Astrocyte of the hippocampus (primary cell): ENCODE measurements at regions not wholly inside any gene's neighbourhood (a gene's known extent, or its start where the extent isn't known, plus 50 kb on each side); places are given as distances from the start of the nearest gene placed in this dataset.
A peak's percentile ranks its signal among the peaks of the same experiment; 100 is the strongest.
"Not testable (repeated sequence)": the region's sequence is repeated elsewhere in the genome, so short reads cannot be mapped to it uniquely, and the experiment has no call there.

Experiments used
- DNase-seq: peaks from one replicate; pipeline ENCODE4 v3.0.0; 2011; ENCODE audit warnings: low read depth, low spot score

DNA sequence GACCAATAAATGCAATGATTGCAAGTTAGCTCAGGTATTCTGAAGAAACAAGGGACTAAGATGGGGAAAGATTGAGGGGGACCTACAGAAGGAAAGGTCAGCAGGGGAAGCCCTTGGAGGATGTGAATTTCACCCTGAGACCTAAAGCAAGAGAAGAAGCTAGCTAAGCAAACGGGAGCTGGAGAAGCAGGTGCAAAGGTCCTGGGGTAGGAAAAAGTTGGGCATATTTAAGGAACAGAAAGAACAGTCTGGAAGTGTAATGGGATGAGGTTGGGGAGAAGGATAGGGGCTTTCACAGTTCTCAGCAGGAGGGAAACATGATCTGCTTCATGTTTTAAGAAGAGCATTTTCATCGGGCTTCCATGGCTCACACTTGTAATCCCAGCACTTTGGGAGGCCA, 89.7 kb upstream of the SLC45A1 start:
- DNase-seq = no peak

DNA sequence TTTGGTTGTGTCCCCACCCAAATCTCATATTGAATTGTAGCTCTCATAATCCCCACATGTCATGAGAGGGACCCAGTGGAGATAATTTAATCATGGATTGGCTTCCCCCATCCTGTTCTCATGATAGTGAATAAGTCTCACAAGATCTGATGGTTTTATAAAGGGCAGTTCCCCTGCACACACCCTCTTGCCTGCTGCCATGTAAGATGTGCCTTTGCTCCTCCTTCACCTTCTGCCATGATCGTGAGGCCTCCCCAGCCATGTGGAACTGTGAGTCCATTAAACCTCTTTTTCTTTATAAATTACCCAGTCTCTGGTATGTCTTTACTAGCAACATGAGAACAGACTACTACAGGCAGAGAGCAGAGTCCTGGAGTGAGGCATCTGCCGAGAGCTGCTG, 90.2 kb upstream of the SLC45A1 start:
- DNase-seq = not testable (repeated sequence)

DNA sequence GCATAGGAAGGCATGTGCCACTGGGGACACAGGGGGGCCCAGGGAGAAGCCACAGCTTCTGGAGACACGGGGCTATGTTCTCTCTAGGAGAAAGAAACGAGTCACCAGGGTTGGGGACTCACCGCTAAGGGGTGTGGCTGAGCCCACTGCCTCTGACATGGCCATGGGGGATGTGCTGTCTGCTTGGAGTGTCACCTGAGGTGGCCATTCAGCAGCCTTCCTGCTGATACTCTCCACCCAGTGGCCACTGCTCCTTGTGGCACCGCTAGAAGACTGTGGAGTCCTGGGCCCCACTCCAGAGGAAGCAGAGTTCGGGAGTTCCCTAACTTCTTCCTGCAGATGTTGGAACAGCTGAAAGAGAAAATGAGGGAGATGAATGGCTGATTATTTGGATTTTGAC, 91.2 kb upstream of the SLC45A1 start:
- no peak for DNase-seq

DNA sequence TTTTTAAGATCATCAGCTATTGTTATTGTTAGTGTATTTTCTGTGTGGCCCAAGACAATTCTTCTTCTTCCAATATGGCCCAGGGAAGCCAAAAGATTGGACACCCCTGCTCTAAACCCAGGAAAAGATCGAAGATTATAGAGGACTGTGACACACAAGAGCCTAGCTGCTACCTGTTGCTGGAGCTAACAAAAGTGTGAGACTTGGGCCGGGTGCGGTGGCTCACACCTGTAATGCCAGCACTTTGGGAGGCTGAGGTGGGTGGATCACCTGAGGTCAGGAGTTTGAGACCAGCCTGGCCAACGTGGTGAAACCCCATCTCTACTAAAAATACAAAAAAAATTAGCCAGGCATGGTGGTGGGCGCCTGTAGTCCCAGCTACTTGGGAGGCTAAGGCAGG, 91.9 kb upstream of the SLC45A1 start:
- DNase-seq = not testable (repeated sequence)

DNA sequence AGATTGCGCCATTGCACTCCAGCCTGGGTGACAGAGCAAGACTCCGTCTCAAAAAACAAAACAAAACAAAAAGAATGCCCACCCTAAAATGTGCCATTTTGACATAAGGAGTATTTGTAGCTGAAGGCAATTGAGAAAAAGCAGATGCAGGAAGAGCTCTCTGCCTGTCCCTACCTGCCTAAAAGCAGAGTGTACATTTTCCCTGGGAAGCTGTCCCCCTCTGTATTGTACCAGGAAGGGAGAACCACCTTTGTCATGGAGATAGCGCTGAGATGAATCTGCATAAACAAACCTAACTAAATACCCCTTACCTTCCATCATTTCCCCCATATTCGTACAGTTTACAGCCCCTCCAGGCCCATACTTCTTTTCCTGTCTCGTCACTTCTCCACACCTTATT, 94.4 kb upstream of the SLC45A1 start:
- no peak for DNase-seq

DNA sequence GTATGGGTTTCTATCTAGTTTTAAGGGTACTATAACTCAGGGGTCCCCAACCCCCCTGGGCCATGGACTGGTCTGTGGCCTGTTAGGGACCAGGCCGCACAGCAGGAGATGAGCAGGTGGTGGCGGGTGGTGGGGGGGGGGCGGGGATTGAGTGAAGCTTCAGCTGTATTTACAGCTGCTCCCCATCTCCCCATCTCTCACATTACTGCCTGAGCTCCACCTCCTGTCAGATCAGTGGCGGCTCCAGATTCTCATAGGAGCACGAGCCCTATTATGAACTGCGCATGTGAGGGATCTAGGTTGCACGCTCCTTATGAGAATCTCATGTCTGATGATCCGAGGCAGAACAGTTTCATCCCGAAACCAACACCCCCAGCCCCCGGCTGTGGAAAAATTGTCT, 95.1 kb upstream of the SLC45A1 start:
- DNase-seq = no peak

DNA sequence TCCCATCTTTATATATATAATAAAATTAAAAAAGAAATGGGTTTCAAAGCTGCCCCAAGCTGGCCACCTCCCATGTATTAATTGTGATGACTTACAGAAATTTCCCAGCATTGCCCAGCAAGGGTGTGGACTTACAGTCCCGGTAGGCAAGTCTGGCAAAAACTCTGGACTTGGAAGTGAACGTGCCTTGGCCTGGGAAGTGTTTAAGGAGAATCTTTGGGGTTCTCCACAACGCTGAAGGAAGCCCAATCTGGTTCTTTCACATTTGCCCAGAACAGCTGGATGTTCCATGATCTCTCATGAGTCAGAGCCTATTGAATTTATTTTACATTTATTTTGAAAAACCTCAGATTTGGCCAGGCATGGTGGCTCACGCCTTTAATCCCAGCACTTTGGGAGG, 98.4 kb upstream of the SLC45A1 start:
- no peak for DNase-seq

DNA sequence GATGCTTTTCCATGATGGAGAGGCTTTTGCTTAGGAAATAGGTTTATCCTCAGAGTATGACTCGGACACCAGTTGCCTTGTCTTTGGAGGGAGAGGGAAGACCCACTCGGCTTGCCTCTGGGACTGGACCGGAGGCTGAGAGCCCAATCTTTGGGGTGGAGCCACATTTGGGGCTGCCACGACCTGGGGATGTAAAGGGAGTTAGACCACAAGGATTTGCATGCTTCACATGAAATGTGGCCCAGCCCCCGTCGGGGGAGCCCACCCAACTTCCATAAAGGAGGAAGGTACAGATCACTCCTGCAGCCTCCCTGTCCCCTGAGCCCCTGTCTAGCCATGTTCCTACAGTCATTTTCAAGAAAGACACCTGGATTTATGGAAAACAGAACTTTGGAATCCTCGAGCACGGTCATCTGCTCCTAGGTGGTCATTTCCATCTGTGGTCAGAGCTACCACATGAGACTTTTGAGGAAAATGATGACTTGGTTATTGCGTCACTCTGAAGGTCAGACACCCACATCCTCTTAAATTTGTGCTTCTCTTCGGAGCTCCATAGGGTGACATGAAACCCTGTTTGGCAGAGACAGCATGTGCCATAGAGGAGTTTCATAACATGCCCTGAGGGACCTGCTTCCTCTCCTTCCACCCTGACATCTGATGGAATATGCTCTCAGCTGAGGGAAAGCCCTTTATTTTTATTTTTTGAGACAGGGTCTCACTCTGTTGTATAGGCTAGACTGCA, 99.4 kb upstream of the SLC45A1 start:
- DNase-seq = no peak

DNA sequence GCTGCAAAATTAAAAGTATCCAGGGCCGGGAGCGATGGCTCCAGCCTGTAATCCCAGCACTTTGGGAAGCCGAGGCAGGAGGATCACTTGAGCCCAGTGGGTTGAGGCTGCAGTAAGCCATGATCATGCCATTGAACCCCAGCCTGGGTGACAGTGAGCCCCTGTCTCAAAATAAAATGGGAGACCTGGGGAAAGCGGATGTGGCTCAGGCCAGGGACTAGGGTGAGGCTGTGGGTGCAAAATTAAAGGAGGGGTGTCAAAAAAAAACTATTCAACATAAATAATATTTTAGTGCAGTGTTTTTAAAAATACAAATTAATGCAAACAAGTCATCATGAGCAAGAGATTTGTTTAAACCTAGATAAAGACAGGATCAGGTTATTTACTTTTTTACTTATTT, 100.1 kb upstream of the SLC45A1 start:
- no peak for DNase-seq

DNA sequence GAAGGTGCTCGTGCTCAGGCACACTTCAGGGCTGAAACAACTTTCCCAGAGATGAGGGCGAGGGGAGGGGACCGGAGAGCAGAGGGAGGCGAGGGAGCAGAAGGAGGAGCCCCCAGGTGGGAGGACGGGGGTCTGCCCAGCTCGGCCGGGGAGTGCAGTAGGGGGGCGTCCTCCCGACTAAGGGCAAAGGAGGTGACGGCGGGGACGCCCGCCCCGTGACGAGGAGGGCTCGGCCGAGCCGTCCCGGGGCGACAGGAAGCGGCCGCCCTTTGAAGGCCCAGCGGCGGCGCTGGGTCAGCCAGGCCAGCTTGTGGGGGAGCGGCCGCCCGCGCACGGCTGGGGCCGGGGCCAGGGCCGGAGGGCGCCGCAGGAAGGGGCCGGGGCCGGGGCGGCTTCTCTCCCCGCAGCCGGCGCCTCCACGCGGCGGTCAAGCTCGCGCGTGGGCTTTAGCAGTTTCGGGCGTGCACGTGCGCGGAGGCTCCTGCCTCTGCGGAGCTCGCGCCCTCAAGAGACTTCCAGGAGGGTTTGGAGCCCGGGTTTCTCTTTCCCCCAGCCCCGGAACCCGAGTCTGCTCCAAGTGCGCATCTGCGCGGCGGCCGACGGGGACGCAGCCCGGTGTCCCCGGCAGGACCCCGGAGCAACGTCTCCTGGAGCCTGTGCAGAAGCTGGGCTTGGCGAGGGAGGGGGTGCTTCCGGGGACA, 100.8 kb upstream of the SLC45A1 start:
- peak; percentile 63 for DNase-seq

DNA sequence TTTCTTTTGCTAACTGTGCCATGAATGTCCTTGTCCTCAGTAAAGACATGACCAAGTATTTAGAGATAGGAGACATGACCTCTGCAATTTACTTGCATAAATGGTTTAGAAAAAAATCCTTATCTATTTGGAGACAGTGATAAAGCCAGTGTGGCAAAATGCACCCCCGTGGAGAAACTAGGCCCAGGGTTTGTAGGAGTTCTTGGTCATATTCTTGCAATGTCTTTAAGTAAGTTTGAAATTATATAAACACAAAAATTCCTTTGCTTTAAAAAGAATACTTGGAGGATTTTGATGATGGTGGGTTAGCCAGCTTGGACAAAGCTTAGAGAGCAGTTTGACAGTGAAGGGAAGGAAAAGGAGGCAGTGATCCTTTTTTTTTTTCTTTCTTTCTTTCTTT, 101.9 kb upstream of the SLC45A1 start:
- DNase-seq = no peak

DNA sequence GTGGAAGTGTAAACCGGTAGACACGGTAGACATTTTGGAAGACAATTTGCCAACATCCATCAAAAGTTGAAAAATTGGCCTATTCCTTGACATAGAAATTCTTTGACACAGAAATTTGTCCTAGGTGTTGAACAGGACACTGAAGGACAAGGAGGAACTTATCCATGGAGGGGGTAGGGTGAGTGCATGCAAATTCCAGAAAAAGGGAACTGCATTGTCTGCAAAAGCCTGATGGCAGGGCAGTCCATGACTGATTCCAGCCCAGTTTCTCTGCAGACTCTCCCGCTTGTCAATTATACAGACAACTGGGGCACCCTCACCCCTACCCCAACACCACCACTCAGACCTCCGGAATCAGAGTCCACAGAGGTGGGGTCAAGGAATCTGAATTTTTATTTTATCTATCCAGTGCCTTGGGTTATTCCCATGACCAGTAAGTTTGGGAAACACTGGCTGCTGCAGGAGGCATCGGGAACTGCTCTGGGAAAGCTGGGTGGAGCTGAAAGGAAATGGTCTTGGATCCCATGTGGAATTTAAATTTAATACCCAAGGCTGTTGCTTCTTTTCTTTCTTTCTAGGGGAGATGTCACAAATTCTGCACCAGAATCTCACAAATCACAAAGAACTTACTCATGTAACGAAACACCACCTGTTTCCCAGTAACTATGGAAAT, 103.3 kb upstream of the SLC45A1 start:
- DNase-seq = no peak

DNA sequence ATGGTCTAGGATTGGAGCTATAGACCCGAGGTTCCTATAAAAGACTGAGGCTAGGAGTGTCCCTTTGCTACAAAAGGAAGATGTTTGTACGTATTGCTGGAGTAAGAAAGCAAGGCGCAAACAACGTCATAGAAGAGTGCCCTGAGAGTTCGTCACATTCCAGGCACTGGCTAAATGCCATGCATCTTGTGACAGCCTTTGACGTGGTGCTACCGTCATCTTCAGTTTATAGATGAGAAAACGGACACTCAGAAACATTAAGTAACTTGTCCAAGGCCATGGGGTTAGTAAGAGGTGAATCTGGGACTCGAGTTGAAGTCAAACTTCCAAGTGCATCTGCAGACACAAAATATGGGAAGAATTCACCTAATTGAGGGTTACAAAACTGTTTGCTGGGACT, 104.2 kb upstream of the SLC45A1 start:
- no peak for DNase-seq

DNA sequence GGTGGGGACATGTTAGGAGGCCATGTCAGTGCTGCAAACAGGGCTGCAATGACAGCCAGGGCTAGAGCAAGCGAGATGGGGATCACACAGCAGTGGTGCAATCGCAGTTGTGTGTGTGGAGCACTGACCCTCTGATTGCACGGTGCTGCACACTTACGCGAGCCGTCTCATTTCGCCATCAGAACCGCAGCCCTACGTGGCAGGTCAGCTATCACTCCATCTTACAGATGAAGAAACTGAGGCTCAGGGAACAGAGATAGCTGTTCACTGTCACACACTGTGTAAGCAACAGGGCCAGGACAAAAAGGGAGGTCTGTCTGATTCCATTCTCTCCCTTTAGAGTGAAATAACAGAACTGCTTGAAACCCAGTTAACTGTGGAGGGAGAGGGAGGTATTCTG, 104.8 kb upstream of the SLC45A1 start:
- DNase-seq = no peak

DNA sequence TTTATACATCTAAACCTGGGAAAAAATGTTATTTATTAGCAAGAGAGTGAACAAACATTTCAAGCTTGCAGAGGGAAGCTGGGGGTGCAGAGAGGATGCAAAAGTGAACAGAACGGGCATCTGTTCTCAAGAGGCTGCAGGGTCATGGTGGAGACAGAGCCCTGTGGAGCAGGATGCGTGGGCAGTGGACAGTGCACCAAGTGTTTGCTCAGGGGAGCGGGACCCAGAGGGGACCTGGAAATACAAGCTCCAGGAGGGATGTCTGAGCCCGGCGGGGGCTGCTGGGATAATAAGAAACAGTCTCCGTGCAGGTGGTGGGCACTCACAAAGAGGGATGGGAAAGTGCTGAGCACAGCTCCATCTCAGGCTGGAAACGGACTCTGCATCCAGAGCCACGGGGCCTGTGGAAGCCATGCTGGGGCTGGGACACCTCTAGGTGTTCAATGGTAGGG, 105.3 kb upstream of the SLC45A1 start:
- no peak for DNase-seq

DNA sequence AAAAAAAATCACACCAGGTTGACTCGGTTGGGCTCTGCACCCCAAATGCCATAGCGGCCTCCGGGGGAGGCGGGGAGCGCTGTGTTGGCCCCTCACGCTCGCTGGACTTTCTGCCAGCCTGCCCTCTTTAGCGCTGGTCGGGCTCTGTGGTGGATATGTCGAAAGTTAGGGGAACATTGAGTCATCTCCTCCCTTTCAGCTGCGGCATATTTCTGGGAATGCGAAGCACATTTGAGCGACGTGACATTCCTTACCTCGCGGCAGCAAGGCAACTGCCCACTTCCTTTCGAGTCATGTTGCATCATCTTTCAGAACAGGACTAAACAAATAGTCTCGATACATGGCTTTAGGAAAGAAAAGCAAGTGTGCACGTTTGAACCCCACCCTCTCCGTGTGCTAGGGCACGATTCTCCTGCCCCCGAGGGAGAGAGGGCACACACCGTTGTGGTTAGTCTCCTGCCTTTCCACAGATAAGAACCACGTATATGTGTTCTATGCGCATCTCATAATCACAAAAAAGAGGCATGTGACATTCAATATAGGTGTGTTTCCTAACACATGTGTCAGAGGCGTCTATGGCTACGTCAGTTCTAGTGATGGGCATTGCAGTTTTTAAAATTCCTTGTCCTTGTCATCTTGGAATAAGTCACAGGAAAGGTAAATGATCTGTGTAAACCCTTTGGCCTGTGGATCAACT, 105.9 kb upstream of the SLC45A1 start:
- DNase-seq = peak; percentile 97

DNA sequence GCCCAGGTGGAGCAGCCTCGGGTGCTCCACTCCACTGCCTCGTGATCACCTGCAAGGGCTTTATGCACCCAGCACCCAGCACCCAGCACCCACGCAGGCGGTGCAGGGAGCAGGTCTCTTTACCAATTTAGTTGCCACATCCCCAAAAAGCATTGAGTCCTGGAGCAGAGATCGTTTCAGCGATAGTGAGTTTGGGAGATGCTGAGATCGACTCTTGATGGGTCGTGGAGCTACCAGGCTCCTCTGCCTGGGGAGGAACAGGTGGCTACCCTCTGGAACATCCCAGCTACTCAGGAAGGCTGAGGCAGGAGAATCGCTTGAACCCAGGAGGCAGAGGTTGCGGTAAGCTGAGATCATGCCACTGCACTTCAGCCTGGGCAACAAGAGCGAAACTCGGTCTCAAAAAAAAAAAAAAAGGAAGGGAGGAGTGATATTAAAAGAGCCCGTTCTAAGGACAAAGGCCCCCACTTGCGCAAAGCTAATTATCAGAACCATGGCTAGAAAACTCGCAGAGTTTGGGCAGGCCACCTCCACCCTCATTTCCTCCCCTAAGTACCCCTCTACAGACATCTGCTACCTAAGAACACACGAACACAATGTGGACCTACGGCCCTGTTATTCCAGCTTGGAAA, 106.5 kb upstream of the SLC45A1 start:
- DNase-seq = no peak

DNA sequence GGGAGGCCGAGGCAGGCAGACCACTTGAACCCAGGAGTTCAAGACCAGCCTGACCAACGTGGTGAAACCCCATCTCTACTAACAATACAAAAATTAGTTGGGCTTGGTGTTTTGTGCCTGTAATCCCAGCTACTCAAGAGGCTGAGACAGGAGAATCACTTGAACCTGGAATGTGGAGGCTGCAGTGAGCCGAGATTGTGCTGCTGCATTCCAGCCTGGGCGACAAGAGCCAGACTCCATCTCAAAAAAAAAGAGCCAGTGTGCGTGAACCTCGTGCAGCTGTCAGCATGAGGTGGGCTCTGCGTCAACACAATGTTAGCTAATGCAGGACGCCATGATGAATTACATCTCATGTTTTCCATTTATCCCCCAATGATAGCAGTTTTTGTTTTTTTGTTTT, 110.7 kb upstream of the SLC45A1 start:
- DNase-seq = no peak

DNA sequence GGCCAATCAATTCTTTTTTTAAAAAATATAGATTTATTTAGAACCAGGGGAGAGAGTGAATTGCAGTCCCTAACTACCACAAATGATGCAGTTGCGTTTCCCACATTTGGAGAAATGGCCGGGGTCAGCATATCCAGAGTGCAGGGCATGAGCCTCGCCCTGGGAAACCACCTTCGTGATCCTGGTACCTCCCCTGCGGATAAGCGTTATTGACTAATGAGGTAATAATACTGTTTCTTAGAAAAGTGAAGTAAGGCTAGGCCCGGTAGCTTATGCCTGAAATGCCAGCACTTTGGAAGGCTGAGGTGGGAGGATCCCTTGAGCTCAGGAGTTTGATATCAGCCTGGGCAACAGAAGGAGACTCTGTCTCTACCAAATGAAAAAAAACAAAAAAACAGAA, 111.5 kb upstream of the SLC45A1 start:
- no peak for DNase-seq

DNA sequence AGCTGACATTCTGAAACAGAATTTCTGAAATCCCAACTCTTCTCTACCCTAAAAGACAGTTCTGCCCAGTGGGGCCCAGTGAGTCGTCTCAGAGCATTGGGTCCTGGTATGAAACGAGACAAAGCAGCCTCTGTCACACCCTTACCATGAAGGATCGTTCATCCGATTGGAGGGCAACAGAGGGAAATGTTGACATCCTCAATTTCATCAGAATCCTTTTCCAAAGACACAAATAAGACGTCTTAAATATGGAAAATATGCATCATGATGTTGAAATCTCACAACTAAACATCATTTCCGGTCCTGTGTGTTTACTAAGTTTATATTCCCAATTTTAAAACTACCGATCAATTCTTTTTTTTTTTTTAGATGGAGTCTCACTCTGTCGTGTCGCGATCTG, 112.1 kb upstream of the SLC45A1 start:
- DNase-seq = no peak

DNA sequence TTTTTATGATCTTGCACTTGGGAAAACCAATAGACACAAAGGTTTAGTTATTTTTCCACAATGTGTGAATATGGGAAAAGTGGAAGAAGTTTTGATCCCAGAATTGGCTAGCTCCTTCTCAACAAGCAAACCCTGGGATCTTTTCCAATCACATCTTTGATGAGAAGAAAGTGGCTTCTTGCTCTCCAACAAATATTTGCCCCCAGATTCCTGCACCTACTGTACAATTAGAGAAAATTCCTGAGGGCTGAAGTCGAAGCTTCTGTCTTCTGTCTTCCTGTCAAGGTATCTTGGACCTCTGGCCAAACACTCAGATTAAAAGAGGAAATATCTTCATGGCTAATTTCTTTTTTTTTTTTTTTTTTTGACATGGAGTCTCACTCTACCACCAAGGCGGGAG, 113.1 kb upstream of the SLC45A1 start:
- DNase-seq = peak; percentile 50

DNA sequence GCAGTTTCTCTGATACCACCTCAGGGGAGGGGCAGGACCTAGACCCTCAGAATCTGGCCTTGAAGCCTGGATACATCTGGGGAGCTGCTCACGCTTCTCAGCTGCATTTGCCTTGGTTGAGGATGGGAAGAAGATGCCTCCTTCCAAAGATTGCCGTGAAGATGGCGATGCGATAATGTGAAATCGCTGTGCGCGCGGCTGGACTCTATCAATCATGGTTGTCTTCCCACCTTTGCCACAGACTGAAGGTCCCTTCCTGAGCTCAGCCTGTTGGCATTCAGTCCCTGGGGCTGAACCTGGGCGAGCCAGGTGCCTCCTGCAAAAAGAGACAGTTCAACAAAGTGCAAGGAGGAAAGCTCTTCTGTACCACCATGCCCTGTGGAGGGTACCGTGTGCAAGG, 114.4 kb upstream of the SLC45A1 start:
- DNase-seq = no peak
